ENCODE measurements at regions not wholly inside any gene's neighbourhood (a gene's known extent, or its start where the extent isn't known, plus 50 kb on each side); places are given as distances from the start of the nearest gene placed in this dataset.

DNA sequence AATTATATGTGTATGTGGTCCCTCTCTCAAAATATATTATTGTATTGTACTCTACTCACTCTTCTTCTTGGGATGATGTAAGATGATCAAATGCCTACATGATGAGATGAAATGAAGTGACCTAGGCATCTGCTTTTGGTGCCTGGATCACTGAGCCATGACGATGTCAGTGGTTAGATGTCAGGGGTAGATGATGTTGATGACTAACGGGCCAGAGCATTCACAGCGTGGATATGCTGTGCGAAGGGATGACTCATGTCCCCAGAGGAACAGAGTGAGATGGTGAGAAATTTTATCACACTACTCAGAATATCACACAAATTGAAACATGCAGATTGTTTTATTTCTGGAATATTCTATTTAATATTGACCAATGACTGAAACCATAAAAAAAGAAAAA is 233.9 kb upstream of the CADM2 start:
- Mint-ChIP-seq H3K4me1 (peaks cover 5% of the 10 kb centered on the region; the same call in 2 of the 3 replicates), H3K27ac (no peak overlapping the region), H3K4me3 (no peak overlapping the region), H3K36me3 (ENCODE audit: low read depth) (no peaks in the 10 kb centered on the region), H3K27me3 (ENCODE audit: insufficient read depth, low read depth, poor library complexity) (peaks cover 3% of the 10 kb centered on the region), H3K9me3 (no peaks in the 10 kb centered on the region)
- Histone ChIP-seq H3F3A (replicated peaks; ENCODE audit: low read depth) (no peaks in the 10 kb centered on the region), H3K4me3 (no peak overlapping the region), H3K9me2 (ENCODE audit: insufficient read depth) (no peaks in the 10 kb centered on the region), H3K27ac (ENCODE audit: low read depth) (no peak overlapping the region), H3K4me2 (no peak overlapping the region), H3K36me3 (ENCODE audit: insufficient read depth) (no peaks in the 10 kb centered on the region), H3K27me3 (ENCODE audit: insufficient read depth) (no peaks in the 10 kb centered on the region), H3K4me1 (ENCODE audit: insufficient read depth) (no peaks in the 10 kb centered on the region), H3K79me2 (replicated peaks; ENCODE audit: insufficient read depth) (no peaks in the 10 kb centered on the region), H4K20me1 (replicated peaks; ENCODE audit: insufficient read depth) (no peaks in the 10 kb centered on the region), H2AFZ (no peak overlapping the region)
- ATAC-seq (no peak), DNase-seq (ENCODE audit: low spot score) (no peak)
- no peak for TF ChIP-seq ZNF462 (CRISPR knock-in tag; IDR thresholded peaks at IDR 0.05)
- no peak for TF ChIP-seq CTCF (conservative IDR thresholded peaks at IDR 0.05; ENCODE audit: low read depth in 2 of 2)
- no peak for TF ChIP-seq STAT1 (IDR thresholded peaks at IDR 0.05; ENCODE audit: unreplicated experiment)
- no peak for TF ChIP-seq EZH2 (IDR thresholded peaks at IDR 0.05; ENCODE audit: low read depth, unreplicated experiment)
- no peak for TF ChIP-seq ZNF331 (CRISPR knock-in tag; IDR thresholded peaks at IDR 0.05; ENCODE audit: low read depth)
